ENCODE measurements at regions not wholly inside any gene's neighbourhood (a gene's known extent, or its start where the extent isn't known, plus 50 kb on each side); places are given as distances from the start of the nearest gene placed in this dataset.

DNA sequence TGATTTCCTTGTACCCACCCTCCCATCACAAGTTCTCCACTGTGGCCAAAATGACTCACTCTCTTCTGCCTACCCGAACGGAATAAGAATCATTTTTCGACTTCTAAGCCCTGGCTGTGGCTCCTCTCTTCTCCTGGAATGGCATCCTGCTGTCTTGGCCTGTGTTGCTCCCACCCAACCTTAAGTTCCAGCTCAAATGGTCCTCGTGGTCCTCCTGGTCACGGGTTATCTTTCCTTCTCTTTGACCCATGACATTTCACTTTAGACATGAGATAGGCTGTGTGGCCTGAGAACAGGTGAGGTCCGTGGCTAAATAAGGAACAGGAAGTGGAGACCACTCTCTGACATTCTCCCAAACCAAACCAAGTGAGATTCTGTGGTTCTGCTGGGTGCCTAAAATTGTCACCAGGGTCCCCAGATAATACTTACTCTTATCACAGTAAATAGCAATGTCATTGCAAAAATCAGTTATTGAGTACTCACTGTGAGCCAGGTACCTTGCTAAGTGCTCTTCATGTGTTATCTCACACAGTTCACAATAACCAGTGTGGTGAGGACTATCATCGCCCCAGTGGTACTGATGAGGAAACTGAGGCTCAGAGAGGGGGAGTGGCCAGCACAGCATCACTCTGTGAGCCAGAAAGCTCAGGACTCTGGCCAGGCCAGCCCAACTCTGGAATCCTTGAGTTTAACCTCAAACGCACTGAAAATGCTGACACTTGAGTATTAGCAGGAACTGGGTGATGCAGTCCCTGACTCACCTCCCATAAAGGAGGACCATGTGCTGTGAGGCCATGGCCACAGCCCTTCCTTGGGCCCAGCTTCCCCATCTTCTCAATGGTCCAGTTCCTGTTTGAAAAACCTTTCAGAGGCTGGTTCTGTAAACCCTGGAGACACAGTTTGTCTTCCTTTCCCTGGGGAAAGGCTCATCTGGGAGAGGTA lies 74.8 kb upstream of the SIRPA start:
- TF ChIP-seq, protein P1, sequence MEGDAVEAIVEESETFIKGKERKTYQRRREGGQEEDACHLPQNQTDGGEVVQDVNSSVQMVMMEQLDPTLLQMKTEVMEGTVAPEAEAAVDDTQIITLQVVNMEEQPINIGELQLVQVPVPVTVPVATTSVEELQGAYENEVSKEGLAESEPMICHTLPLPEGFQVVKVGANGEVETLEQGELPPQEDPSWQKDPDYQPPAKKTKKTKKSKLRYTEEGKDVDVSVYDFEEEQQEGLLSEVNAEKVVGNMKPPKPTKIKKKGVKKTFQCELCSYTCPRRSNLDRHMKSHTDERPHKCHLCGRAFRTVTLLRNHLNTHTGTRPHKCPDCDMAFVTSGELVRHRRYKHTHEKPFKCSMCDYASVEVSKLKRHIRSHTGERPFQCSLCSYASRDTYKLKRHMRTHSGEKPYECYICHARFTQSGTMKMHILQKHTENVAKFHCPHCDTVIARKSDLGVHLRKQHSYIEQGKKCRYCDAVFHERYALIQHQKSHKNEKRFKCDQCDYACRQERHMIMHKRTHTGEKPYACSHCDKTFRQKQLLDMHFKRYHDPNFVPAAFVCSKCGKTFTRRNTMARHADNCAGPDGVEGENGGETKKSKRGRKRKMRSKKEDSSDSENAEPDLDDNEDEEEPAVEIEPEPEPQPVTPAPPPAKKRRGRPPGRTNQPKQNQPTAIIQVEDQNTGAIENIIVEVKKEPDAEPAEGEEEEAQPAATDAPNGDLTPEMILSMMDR (IDR thresholded peaks at IDR 0.05): no peak
- TF ChIP-seq POLR2AphosphoS5 (IDR thresholded peaks at IDR 0.05) (no peak), EP300 (IDR thresholded peaks at IDR 0.05) (no peak)
